HG02610 (cell line): ENCODE measurements at regions not wholly inside any gene's neighbourhood (a gene's known extent, or its start where the extent isn't known, plus 50 kb on each side); places are given as distances from the start of the nearest gene placed in this dataset.

Source experiments
- ATAC-seq: cut with Tn5 transposase; IDR thresholded peaks from one replicate; pipeline ENCODE4 v1.9.1; 2021; ENCODE audit warnings: mild to moderate bottlenecking, moderate library complexity; ENCODE audit not compliant: unreplicated experiment

DNA sequence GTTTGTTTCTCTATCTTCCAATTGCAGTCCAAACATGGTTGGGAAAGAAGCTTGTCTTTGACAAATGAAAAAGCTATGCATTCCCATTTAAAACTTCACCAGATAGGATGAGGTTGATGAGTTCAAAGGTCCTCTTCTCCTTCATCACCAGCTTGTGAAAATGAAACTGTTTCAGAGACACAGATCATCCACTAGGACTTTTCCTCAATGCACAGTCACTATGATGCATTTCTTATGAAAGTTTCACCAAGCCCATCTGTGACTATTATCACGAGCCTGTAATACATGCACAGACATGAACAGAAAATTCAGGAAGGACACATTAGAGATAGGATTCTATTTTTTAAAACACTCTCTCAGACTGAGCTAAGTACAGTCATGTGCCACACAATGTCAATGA lies 644.4 kb downstream of the PLCL1 start:
- no peak for ATAC-seq

DNA sequence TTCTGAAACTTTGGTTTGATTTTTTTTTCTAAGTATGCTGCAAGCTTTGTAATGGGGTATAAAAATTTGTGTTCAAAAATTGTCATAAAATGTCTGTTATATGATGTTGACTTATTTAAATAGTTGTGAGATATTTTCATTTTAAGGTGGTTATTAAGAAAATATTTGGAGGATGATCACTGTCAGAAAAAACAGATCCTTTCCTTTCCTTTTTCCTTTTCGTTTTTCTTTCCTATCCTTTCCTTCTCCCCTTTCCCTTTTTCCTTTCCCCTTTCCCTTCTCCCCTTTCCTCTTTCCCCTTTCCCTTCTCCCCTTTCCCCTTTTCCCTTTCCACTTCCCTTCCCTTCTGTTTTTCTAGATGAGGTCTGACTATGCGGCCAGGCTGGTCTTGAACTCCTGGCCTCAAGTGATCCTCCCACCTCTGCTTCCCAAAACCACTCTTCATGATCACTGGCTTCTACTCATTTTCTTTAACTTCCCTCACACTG lies 640.5 kb downstream of the PLCL1 start:
- no peak for ATAC-seq

DNA sequence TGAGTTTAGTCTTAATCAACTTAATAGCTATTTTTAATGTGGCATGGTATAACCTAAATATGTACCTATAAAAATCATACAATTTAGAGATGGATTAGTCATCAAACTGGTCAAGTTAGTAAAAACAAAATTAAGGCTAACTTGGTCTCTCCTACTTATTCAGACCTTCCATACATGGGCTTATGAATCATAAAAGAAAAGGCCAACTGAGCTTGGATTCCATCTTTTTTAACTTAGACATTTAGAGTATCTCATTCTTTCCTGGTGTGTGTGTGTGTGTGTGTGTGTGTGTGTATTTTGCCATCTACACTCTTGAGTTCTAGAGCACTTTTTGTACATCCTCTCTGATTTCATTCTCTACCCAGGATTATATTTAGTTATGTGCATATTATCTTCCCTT lies 637.5 kb downstream of the PLCL1 start:
- ATAC-seq = no peak

DNA sequence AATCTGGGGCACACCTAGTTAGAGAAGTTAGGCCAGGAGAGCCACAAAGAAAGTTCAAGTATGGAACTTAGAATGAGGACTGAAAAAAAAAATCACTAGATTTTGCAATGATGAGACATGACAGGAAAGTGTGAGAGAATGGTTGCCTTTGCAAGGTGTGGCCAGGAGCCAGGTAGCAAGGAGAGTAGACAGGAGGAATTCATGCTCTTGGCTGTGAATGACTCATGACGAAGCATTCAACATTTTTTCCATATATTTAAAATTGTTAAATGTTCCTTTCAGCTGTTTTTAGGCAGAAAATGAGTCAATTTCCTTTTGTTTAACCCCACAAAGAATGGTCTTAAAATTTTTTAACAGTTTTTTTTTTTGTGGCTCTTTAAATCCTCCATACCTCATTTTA lies 636.9 kb downstream of the PLCL1 start:
- ATAC-seq = no peak

DNA sequence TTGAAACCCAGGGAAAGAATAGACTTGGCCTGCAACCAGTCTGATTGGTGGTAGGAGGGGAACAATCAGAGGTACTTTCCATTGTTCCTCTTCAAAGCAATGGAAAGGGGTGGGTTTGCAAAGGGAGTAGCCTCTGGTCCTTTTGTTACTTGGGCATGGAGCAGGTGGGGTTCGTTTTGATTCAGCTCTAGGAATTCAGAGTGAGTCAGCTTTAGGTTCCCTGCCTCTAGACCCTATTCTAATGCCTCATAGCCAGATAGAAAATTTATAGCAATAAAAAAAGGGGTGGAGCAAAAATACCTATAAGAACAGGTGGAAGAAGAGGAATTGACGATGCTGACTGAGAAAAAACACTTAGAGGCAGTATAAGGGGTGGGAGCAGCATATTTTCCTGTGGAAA lies 636.4 kb downstream of the PLCL1 start:
- no peak for ATAC-seq

DNA sequence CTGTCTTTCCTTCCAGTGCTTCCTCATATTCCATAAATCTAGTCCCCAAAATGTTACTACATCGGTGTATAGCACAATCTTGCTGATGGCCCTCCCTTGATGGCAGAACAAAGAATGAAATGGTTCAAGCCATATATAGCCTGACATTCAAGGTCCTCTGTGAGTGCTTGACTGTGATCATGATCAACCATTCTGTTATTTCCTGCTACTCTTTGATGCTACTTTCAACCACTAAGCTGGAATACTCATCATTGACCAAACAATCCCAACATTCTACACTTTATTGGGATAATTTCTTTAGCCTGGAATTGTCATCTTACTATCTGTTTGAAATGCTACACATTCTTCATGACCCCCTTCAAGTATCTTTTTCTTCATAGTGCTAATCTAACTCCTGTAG lies 633.9 kb downstream of the PLCL1 start:
- no peak for ATAC-seq

DNA sequence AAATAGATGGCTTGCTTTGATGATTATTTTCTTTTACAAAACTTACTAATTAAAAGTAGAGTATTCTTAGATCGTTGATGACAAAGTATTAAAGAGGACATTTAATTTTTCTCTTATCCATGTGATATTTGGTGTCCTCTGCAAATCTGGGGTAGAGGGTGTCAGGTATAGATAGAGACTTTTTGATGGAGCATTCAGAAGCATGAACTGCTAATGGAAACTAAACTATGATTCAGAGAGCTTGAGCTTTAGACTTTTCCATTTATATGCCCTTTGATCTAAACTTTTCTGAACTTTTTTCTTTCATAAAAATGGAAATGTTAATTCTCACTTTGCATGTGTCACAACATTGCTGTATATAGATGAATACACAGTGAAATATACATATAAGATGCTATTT lies 619.7 kb downstream of the PLCL1 start:
- ATAC-seq = no peak

DNA sequence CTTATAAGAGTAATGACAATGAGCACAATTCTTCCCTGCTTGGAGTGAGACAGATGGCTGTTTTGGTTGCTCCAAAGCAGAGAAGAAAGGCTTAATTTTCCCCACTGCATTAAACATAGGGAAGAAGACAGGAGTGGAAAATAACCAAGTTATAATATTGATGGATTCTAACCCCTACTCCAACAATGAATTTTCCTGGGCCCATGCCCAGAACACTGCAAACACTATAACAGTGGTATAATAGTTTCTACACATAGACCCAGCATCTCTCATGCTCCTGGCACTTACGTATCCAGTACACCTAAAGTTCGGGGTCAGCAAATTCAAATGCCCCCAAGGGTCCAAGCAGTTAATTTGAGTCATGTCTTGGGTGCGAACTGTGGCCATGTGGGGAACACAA lies 613.4 kb downstream of the PLCL1 start:
- no peak for ATAC-seq

DNA sequence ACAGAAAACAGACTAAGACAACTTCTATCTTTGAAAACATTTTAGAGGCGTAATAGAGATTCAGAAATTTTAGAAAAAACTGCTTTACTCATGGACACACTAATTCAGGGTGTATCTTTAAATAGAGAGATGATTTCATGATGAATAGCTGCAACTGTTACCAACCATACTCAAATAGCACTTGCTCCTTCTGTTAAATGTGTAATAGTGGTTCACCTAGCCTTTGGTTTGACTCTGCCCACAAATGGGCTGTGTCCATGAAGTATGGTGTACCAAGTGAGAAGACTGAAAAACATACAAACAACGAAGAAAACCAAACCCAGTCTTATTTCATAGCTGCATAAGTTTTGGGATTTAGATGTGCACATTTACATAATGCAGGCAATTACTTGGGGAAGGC lies 610.6 kb downstream of the PLCL1 start:
- no peak for ATAC-seq

DNA sequence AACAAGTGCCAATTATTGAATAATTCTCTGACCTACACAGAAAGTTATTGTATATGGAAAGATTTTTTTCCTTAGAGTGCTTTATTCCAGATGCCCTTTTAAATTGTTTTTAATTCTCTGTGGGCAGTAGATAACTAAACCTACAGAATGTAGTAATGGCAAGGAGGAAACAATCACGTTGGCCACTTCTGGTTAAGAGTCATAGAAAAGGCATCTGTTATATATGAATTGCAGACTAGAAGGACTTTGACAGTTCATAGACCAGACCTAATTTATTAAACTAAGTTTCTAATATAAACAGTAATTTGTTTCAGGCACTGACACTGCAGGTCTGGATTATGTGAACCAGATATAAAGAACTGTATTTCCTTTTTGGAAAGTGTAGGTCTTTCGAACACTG lies 607.5 kb downstream of the PLCL1 start:
- ATAC-seq = no peak

DNA sequence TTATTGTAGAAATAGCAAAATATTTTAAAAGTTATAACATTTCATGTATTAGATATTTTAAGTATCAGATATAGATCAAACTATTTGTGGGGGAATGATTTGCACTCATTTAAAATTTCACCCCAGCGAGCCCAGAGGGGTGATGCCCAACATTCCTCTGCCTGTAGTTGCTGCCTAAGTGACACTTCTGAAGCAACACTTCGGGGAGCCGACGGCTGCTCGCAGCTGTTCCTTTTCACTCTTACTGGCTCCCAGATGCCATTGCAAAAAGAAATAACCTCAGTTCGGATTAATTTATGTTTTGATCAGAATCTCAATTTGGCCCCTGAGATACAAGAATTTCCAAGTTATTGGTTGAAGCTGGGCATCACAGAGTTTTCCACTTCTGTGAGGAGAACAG lies 603.8 kb downstream of the PLCL1 start:
- no peak for ATAC-seq

DNA sequence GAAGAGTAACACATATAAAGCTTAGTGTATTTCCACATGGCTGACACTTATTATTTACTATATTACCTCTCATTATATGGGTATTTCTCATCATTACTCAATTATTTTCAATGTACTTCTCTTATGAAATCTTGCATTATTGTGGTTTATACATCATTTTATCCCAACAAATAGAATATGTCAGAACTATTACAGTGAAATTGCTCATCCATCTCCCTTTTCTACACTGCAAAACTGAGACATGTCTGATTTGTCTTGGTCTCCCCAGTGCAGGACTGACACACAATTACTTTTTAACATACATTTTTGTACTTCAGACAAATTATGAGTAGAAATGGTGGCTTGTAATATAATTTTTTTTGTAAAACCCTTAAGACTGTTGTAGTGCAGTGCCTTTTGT lies 600.9 kb downstream of the PLCL1 start:
- no peak for ATAC-seq

DNA sequence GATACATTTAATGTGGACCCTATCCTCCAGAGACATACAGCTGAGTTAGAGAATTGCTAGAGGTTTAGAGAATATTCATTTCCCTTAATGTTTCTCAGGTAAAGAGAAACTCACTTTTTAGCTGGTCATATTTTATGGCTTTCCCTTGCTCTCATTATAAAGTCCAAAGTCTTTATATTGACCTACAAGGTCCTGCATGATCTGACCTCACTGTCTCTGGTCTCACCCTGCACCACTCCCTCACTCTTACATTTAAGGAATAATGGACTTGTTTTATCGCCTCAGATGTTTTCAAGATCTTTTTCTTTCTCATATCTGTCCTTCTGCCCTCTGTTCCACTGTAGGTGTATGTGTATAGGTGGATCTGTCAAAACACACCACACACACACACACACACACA lies 597.3 kb downstream of the PLCL1 start:
- ATAC-seq = no peak

DNA sequence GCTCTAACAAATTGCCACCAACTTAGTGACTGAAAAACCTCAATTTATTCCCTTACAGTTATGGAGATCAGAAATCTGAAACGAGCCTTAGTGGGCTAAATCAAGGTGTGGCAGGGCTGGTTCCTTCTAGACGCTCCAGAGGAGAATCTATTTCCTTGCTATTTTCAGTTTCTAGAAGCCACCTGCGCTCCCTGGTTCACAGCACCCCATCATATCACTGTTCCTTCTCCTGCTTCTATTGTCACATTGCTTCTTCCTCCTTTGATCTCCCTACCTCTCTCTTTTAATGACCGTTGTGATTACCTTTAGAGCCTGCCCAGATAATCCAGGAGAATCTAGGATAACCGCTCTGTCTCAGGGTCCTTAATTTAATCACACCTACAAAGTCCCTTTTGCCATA lies 596.6 kb downstream of the PLCL1 start:
- no peak for ATAC-seq

DNA sequence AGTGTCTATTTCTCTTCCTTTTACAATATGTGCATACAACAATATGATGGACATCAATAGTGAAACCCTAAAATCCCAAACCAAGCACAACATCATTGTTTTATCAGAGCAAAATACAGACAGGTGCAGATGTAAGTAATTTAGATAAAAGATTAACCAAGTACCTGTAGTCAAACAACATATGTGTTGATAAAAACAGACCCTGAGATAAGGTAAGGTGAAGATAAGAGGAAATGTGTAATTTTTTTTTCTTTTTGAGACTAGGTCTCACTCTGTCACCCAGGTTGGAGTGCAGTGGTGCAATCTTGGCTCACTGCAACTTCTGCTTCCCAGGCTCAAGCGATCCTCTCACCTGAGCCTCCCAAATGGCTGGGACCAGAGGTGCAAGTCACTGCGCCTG lies 589.8 kb downstream of the PLCL1 start:
- no peak for ATAC-seq

DNA sequence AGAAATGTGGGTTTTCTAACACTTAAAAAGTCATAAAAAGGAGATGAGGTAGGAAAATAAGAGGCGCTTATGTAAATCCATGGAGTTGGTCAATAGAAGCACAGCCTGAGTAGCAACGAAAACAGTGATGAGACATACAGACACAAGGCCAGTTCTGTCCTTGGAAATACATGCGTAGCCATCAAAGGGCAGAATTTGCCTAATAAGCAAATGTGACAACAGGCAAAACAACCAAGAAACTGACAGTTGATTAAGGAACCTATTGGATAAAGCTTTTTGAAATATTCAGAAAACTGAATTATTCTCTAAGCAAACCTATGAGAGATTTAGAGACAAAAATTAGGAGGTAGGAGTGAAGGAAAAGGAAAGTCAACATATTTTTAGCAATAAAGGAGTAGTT lies 586.3 kb downstream of the PLCL1 start:
- ATAC-seq = no peak

DNA sequence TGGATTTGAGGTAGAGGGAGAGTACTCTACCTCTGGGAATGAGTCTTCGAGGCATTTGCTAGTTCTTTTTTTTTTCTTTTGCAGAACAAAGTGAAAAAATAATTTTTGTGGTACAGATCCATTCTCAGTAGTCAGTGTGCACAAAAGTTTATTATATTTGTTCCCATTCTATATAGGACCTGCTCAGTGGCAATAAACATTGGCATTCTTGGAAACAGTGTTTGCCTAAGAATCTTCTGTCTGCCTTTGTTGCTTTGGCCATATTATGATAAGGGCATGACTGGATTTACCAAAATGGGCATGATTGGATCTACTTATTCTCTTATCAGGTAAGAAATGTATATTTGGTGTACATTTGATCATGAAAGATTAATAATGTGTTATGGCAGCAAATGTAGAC lies 583.3 kb downstream of the PLCL1 start:
- no peak for ATAC-seq

DNA sequence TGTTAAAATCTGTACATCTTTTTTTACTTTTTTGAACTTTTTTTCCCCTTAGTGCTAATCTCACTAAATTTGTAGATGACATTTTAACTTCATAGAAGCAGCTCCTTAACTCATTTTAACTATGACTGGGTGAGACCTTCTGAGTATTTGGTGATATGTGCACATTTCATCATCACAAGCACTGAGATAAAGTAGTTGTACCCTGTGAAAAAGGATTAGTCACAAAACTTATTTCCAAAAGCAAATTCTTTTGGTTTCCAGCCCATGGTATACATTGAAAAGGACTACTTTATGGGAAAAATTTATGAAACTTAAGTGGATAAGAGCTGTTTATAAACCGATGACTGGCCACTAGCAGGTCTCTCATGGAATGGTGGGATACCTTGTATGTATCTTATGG lies 581.5 kb downstream of the PLCL1 start:
- no peak for ATAC-seq

DNA sequence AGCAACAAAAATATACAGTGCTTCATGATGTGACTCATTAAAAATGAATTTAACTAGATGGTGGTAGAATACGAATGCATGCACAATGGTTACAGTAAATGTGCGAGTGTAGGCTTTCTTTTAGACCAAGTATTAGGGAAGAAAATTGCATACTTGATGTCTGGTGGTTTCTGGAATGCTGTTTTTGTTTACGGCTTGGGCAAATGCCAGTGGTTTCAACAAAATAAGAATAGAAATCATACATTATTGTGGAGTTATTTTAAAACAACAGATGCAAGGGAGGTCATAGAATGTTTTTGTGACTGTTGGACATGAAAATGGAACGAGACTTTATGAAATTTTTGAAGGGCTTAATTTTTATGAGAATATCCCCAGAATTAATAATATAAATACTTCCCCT lies 580.9 kb downstream of the PLCL1 start:
- no peak for ATAC-seq

DNA sequence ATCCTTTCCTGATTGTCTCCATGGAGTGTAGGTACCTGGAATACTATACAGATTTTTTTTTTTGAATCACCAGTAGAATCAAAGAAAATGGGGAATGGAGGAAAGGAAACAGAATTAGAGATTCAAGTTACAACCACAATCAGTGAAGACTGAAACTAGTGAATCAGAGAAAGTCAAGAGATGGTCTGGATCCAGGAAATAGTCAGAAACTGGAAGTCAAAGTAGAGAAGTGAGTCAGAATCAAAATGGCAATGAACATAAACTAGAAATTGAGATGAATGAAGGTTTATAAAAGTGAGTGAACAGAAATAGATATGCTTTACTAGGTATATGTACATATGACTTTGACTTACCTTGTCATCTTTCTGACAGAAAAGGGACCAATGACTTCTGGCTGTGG lies 579.0 kb downstream of the PLCL1 start:
- ATAC-seq = no peak

DNA sequence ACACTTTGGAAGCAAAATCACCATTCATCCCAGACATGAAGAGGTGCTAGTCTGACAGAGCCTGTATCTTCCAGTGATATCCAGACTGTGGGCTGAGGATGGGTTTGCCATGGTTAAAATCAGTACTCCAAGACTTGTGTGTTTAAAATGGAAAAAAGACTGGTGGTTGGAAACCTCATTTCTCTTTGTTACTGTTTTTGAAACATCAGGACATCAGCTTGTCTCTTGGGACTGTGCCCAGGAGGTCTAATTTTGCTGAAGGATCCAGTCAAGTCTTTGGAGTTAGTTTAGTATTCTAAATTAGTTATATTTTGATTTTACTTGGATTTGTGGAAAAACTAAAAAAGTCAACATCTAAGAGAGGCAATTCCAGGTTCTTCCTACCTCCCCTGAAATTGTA lies 578.4 kb downstream of the PLCL1 start:
- no peak for ATAC-seq

DNA sequence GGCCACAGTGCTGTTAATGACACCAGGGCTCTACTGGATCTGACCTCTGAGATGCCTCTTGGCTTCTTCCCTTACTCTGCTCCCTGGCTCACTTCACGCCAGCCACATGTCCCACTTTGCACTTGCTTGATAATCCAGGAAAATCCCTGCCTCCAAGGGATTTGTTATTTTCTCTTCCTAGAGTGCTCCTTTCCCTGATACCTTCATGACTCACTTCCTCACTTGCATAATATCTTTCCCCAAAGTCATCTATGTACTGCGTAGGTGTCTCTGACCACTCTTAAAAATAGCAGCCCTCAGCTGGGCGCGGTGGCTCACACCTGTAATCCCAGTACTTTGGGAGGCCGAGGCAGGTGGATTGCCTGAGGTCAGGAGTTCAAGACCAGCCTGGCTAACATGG lies 572.3 kb downstream of the PLCL1 start:
- ATAC-seq = no peak

DNA sequence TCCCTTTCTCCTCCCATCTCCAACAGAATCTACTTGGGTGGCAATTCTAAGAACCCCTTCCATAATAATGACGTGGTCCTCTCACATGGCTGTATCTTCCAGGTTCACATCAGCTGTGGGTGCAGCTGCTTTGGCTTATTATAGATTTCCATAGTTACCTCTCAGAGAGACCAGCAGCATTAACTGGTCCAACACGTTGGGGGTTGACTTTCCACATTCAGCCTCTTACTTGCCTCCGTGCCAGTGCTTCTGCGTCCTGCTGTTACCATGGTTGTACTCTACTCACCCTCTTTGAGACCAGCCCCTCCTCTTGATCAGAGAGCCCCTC lies 570.7 kb downstream of the PLCL1 start:
- no peak for ATAC-seq
